GM13976 (cell line): ENCODE measurements at regions not wholly inside any gene's neighbourhood (a gene's known extent, or its start where the extent isn't known, plus 50 kb on each side); places are given as distances from the start of the nearest gene placed in this dataset.

Experiments used
- DNase-seq: peaks from one replicate; pipeline ENCODE4 v3.0.0; 2012; ENCODE audit warnings: low spot score
- in situ Hi-C: fragments of 300-500 bp; cut with MboI; formaldehyde crosslinking; loops from one replicate; pipeline ENCODE4 v1.12.0; 2022; ENCODE audit warnings: low sequenced_read_pairs, mixed read lengths, inconsistent platforms; ENCODE audit not compliant: unreplicated experiment
- TF ChIP-seq, protein P1 (sequence below): IDR thresholded peaks from 2 replicates; pipeline ENCODE4 v1.5.1; 2012; ENCODE audit warnings: borderline replicate concordance, mild to moderate bottlenecking; ENCODE audit not compliant: insufficient read depth; ENCODE audit errors: extremely low read depth, missing control alignments, control extremely low read depth

DNA sequence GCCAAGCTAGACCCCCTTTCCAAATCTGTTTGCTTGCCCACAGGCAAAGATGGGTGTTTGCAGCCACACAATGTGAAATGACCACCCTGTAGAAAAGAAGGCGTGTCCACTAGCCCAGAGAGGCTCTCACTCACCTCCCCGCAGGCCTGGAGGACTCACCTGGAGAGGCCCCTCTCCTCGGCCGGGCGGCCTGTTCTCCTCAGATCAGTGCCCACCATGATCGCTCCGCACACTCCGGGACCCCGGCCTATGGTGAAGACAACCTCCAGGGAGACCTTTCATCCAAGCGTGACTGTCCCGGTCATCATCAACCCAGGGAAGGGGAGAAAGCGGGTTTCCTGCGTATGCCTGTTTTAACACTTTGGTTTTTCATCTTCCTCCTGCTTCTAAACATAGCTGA lies 328.7 kb upstream of the SALL3 start:
- DNase-seq = no peak
- TF ChIP-seq, protein P1, sequence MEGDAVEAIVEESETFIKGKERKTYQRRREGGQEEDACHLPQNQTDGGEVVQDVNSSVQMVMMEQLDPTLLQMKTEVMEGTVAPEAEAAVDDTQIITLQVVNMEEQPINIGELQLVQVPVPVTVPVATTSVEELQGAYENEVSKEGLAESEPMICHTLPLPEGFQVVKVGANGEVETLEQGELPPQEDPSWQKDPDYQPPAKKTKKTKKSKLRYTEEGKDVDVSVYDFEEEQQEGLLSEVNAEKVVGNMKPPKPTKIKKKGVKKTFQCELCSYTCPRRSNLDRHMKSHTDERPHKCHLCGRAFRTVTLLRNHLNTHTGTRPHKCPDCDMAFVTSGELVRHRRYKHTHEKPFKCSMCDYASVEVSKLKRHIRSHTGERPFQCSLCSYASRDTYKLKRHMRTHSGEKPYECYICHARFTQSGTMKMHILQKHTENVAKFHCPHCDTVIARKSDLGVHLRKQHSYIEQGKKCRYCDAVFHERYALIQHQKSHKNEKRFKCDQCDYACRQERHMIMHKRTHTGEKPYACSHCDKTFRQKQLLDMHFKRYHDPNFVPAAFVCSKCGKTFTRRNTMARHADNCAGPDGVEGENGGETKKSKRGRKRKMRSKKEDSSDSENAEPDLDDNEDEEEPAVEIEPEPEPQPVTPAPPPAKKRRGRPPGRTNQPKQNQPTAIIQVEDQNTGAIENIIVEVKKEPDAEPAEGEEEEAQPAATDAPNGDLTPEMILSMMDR = no peak
- in situ Hi-C loops = no loop called here

DNA sequence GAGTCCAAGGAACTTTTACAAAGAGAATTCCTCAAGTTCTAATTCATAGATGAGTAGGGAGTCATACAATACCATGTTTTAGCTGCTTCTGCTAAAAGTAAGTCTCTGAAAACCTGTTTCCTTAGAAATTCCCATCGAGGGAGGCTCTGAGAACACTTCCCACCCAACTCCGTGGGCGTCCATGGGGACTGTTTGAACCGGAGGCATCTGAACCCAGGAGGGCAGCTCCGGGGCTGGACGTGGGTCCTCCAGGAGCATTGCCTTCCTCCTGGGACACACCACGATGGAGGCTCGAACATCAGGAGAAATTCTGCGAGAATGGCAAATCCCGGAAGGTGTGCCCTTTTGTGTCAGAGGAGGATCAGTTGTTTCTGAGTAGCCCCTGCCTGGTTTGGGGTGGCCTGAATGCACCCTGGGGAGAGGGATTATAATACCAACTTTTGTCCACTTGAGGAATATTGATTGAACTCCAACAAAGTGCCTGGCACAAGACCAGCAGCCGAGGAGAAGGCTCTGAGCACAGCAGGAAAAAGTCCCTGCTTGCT lies 327.5 kb upstream of the SALL3 start:
- in situ Hi-C loops = no loop called here
- DNase-seq = no peak
- TF ChIP-seq, protein P1 = no peak

DNA sequence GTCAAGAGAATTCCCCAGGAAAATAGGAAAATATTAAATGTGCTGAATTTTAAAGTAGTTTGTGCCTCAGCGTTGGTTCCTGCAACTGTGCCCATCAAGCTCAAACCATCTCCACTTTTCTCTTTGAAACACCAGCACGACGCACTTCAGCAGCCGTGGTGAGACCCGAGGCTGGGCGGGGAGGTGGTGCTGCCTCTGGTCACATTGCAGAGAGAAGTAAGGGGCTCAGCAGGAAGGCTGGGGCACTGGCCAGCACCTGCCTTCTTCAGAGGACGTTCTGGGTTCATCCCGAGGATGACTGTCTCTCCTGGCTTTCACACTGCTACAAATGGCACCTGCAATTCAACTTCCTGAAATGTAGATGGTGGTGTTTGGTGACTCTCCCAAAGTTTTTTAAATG lies 323.7 kb upstream of the SALL3 start:
- in situ Hi-C loops = no loop called here
- no peak for DNase-seq
- TF ChIP-seq, protein P1 = no peak

DNA sequence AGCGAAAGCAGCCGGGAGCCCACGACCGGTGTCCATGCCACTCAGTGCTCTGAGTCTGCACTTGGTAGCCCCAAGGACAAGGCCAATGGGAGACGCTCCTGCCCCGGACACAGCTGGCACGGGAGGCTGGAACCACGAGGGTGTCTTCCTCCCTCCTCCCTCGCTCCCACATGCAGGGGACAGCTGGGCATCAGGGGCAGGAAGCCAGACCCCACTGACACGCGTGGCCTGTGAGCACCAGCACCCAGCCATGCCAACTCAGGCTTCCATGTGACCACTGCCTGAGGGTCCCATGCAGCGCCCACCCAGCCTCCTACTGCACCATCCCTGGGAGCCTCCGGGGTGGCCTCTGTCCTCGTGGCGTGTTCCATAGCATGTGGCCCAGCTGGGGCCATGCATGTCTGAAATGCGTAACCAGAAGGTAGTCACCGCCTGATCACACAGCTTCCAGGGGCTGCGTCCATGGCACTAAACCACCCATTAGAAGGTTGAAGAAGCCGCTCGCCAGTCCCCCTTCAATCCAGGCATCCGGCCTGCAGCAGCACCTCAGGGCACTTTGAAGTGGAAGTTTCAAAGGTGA lies 323.2 kb upstream of the SALL3 start:
- TF ChIP-seq, protein P1 = no peak
- in situ Hi-C loops = no loop called here
- no peak for DNase-seq

DNA sequence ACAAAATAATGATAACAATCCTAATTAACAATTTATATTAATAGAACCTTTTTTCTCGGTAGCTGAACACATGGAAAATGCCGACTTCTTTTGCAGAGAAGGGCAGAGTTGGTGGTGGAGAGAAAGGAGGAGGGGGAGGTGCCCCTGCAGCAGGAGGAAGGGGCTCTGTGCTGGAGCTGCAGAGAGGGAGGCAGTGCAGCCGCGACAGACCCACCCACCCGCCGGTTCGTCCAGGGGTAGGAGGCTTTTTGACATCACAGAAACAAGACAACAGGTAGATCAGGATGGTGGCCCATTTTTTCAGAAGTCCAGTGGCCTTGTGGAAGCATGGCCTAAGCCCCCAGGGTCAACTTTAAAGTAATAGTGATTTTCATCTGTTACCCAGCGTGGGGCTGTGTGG lies 321.1 kb upstream of the SALL3 start:
- in situ Hi-C loops = no loop called here
- TF ChIP-seq, protein P1 = no peak
- DNase-seq = no peak

DNA sequence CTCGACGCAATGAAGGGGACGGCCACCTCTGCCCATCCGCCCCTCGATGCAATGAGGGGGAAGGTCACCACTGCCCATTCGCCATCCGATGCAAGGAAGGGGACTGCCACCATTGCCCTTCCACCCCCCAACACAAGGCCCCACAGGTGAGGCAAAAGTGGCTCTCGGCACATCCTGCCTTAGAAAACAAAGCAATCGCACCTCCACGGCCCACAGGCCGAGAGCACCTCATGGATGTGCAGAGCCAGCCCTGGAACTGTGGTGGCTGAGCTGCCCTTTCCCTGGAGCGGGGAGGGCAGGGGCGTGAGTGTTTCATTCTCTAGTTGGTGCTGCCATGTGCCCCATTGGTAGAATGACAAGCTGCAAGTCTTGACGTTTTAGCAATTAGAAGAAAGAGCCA lies 320.6 kb upstream of the SALL3 start:
- TF ChIP-seq, protein P1 = no peak
- in situ Hi-C loops = no loop called here
- DNase-seq = no peak
